GM12875 (cell line): ENCODE measurements at regions not wholly inside any gene's neighbourhood (a gene's known extent, or its start where the extent isn't known, plus 50 kb on each side); places are given as distances from the start of the nearest gene placed in this dataset.

Source experiments
- H3K4me3 ChIP-seq: one replicate; pipeline ENCODE4 v1.5.1; 2011; ENCODE audit warnings: low read depth, low read length, control low read depth
- TF ChIP-seq, protein P1 (sequence below): IDR thresholded peaks from 2 replicates; pipeline ENCODE4 v1.5.1; 2011; ENCODE audit warnings: low read depth, mild to moderate bottlenecking, control low read depth, inconsistent platforms, low read length, moderate library complexity, borderline replicate concordance; ENCODE audit not compliant: insufficient read depth

DNA sequence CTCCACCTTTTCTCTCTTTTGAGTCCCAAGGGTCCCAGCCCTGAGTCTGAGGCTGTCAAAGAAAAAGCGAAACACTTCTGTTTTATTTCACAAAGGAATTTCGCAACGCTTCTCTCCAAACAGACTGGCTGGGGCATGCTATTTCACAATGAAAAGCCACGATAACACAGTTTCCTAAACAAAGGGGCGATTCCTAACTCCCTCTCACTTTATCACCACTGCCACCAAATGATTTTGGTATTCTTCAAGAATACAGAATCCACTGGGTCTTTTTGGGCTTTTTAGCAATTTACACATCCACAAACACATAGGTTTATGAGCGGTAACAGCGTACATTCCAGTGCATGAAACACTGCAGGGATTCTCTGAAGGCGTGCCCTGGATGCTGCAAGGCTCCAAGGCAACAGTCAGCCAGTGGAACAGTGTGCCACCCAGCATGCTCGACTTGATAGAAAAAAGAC lies 161.2 kb downstream of the DAD1 start:
- no peak overlapping the region for H3K4me3 ChIP-seq
- TF ChIP-seq, protein P1, sequence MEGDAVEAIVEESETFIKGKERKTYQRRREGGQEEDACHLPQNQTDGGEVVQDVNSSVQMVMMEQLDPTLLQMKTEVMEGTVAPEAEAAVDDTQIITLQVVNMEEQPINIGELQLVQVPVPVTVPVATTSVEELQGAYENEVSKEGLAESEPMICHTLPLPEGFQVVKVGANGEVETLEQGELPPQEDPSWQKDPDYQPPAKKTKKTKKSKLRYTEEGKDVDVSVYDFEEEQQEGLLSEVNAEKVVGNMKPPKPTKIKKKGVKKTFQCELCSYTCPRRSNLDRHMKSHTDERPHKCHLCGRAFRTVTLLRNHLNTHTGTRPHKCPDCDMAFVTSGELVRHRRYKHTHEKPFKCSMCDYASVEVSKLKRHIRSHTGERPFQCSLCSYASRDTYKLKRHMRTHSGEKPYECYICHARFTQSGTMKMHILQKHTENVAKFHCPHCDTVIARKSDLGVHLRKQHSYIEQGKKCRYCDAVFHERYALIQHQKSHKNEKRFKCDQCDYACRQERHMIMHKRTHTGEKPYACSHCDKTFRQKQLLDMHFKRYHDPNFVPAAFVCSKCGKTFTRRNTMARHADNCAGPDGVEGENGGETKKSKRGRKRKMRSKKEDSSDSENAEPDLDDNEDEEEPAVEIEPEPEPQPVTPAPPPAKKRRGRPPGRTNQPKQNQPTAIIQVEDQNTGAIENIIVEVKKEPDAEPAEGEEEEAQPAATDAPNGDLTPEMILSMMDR, result no peak

DNA sequence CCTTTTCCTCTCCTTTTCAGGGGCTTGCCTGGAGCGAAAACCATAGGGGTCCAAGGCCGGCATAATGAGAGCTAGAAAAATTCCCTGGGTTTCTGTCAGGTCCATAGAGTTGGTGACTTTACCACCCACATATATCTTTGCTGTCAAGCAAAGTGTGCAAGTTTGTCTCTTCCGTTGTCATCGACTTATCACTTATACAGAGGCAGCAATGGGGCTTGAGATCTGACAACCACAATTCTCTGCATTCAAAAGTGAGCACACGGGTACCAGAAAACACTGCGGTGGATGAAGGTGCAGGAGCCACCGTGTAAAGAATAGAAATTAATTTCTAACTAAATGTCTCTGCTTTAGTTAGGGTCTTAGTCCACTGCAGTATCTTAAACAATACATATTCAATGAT lies 162.3 kb downstream of the DAD1 start:
- TF ChIP-seq, protein P1, result no peak
- H3K4me3 ChIP-seq, result no peak overlapping the region

DNA sequence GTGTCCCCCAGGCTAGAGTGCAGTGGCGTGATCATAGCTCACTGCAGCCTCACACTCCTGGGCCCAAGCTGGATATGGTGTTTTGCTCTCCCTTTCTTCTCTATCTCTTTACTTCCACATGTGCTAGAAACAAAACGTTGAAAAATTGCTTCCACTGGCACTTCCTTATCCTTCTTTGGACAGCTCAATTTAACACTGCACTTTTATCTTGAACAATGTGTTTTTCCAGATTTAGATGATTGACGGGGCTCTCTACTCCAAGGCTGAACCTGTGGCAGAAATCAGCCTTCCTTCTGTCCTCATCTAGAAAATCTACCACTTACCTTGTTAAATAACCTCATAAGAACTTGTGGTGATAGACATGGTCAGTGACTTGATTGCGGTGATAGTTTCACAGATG lies 165.1 kb downstream of the DAD1 start:
- TF ChIP-seq, protein P1, result no peak
- H3K4me3 ChIP-seq, result no peak overlapping the region

DNA sequence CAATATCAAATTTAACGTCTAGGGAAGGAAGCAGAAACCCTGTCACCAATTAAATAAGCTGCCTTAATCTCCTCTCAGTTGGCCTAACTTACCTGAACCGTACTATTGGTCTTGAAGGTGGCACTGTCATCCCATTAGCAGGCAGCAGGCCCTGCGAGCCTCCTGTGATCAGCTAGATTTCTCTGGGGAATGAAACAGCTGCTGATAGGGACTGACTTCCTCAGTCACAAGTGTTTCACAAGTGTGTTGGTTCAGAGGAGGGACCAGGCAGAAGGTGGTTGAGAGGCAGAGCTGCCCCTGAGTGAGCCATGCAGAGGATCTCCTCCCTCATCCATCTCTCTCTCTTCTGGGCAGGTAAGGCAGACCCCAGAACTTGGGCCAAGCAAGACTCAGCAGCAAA lies 166.8 kb downstream of the DAD1 start:
- H3K4me3 ChIP-seq, result no peak overlapping the region
- TF ChIP-seq, protein P1, result no peak

DNA sequence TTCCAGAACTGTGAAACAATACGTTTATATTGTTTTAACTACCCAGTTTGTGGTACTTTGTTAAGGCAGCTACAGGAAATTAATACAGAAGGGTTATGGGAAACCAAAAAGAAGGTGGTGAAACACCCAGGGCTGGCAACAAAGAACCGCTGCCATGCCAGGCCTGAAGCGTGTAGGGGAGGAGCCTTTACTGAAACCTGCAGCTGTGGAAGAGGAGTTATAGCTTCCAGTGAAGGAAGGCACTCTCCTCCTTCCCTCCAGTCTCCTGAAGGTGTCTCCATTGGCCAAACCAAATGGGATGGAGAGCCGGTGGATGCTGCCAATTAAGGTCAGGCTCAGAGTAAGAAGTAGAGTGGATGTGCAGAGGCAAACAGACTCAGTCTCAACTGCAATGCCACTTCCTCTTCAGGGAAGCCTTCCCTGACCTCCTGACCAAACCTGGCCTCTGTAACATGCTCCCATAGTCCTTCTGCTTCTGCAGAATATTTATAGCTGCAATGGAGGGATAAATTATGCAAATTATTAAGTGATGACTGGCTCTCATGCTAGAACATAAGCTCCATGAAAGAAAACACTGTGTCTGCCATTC lies 168.3 kb downstream of the DAD1 start:
- H3K4me3 ChIP-seq, result no peak overlapping the region
- TF ChIP-seq, protein P1, result no peak

DNA sequence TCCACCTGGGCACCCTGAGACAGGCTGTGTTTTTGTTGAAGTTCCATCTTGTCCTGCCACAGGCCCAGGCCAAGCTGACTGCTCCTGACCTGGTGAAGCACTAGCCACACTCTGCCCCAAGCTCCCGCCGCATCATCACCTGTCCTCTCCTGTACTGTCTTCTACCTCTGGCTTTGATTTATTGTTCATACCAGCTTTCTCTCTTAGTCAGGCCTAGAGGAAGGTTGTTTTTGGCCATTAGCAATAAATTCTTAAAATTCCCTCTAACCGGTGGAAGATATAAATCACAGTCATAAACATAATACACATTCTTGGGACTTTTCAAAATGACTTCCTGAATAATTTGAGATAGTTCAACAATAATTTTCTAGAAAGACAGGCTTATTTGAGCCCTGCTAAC lies 169.4 kb downstream of the DAD1 start:
- H3K4me3 ChIP-seq, result no peak overlapping the region
- TF ChIP-seq, protein P1, result no peak

DNA sequence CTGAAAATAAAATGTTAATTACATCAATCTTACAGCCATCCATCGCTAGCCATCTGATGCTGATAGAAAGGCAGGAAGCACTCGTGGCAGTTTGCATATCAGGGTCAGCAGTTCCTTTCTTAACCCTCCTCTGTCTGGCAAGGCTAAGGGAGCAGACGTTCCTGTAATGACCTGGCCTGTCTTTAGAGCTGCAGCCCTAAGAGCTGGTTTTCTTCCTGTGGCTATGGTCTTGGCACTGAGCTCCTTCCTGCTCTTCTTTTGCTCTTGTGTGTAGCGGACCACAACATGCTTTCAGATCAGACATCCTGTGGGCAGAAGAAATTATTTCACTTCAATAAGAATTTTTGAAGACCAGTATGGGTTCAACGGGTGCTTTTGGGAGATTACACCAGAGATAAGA lies 170.4 kb downstream of the DAD1 start:
- H3K4me3 ChIP-seq, result no peak overlapping the region
- TF ChIP-seq, protein P1, result no peak
